C4-2B (cell line): ENCODE measurements at regions not wholly inside any gene's neighbourhood (a gene's known extent, or its start where the extent isn't known, plus 50 kb on each side); places are given as distances from the start of the nearest gene placed in this dataset.

Experiments used
- ZFX ChIP-seq: fragments of 450-650 bp; IDR thresholded peaks from 2 replicates; pipeline ENCODE4 v1.6.1; 2017
- TF ChIP-seq, protein P1 (sequence below): fragments of 450-650 bp; conservative IDR thresholded peaks from 2 replicates; pipeline ENCODE4 v1.5.1; 2017; ENCODE audit warnings: mild to moderate bottlenecking

DNA sequence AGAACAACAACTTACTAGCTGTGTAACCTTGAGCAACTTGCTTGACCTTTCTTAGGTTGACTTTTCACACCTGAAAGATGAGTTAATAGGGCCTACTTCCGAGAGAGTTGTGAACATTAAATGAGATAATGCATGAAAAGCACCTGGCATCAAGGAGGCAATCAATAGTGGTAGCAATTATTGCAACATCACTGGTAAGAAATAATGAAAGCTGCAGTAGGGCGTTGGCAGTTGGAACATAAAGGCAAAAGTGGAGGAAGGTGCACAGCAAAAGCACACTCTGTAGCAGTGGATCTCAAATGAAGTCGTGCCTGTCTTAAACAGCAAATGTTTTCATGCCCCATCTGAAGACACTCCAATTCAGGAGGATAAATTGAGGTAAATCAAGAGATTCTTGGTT lies 178.9 kb upstream of the VRK2 start:
- TF ChIP-seq, protein P1, sequence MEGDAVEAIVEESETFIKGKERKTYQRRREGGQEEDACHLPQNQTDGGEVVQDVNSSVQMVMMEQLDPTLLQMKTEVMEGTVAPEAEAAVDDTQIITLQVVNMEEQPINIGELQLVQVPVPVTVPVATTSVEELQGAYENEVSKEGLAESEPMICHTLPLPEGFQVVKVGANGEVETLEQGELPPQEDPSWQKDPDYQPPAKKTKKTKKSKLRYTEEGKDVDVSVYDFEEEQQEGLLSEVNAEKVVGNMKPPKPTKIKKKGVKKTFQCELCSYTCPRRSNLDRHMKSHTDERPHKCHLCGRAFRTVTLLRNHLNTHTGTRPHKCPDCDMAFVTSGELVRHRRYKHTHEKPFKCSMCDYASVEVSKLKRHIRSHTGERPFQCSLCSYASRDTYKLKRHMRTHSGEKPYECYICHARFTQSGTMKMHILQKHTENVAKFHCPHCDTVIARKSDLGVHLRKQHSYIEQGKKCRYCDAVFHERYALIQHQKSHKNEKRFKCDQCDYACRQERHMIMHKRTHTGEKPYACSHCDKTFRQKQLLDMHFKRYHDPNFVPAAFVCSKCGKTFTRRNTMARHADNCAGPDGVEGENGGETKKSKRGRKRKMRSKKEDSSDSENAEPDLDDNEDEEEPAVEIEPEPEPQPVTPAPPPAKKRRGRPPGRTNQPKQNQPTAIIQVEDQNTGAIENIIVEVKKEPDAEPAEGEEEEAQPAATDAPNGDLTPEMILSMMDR = no peak
- no peak for TF ChIP-seq ZFX
